IPS-NIHi7 (cell line): ENCODE measurements at regions not wholly inside any gene's neighbourhood (a gene's known extent, or its start where the extent isn't known, plus 50 kb on each side); places are given as distances from the start of the nearest gene placed in this dataset.
A peak's percentile ranks its signal among the peaks of the same experiment; 100 is the strongest.
"Not testable (repeated sequence)": the region's sequence is repeated elsewhere in the genome, so short reads cannot be mapped to it uniquely, and the experiment has no call there.

Source experiments
- DNase-seq: peaks from one replicate; pipeline ENCODE4 v3.0.0; 2012; ENCODE audit warnings: mixed read lengths; ENCODE audit errors: extremely low spot score

GRCh38 chr11:26839911-26840698, 118.2 kb upstream of the SLC5A12 start:
- no peak for DNase-seq

- no peak for DNase-seq
These were observed 120.1 kb upstream of the SLC5A12 start for GRCh38 chr11:26841818-26842473.

DNA sequence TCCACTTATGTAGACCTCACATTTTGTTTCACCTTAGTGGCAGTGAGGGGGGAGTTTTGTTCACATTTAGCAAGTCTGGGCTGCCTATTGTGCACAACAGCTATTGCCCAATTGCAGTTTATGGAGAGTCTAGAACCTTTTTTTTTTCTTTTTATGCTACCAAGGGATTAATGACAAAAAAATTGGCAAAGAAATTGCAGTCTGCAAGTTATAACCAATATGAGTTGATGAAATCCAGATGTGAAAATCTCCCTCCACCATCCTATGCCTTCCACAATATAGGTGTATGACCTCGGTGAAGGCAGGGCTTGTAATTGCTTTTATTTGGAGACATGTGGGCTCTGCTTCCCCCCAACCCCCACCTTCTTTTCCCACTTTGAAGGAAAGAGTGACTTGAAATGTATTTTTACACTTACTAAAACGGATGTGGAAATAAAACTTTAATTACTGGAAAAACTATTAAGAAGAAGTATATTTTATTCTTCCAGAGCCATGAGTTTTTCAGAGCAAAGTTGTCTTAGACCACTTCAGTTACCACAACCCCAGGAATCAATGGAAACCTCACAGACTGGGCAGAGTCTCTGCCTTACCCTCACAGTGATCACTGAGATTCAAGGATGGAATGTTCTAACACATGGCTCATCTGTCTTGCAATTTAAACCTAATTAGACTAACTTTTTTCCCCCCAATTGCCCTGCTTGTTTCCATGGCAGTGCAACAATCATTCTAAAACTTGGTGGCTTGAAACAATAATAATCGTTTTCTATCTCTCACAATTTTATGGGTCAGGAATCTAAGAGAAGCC, 120.8 kb upstream of the SLC5A12 start:
- DNase-seq, result no peak

DNA sequence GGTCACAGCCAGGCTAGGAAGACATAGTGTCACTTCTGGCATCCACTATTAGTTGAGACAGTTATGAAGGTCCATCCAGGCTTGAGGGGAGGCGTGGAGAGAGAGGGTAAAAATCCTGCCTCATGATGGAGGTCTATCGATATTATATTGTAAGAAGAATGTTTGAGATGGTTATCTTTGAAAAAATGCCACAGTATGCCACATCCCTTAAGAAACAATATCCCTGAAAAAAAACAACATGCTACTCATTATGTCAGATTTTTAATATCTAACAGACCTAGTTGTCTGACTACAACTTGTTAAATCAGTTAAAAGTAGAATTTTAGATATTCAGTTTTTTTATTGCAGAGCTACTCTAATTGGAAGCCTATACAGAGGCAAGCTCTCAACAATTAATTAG, 121.7 kb upstream of the SLC5A12 start:
- no peak for DNase-seq

GRCh38 chr11:26844963-26845362, 123.1 kb upstream of the SLC5A12 start:
- DNase-seq, result no peak

DNA sequence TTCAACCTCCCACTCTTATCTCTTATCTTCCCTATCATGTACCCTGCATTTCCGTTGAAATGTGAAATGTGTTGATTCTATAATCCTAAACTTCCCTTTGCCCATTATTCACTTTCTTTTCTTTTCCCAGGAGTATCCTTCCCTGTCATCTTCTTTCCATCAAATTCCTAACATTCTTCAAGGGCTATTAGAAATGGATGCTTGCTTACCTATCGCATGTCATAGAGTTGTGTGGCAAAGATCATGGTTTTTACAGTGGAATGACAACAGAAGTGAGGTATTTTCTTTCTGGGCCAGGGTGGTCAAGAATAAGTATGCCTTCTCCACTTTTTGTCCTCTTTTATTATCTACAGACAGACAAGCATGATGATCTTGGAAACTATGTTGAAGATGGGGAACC, 124.4 kb upstream of the SLC5A12 start:
- no peak for DNase-seq

GRCh38 chr11:26847459-26847858, 125.6 kb upstream of the SLC5A12 start:
- no peak for DNase-seq

- no peak for DNase-seq
These were observed 126.1 kb upstream of the SLC5A12 start for GRCh38 chr11:26847977-26848376.

- no peak for DNase-seq
These were observed 127.2 kb upstream of the SLC5A12 start for GRCh38 chr11:26849036-26849435.

- no peak for DNase-seq
These were observed 129.4 kb upstream of the SLC5A12 start for GRCh38 chr11:26851291-26851690.

GRCh38 chr11:26851696-26852095, 129.8 kb upstream of the SLC5A12 start:
- no peak for DNase-seq

DNA sequence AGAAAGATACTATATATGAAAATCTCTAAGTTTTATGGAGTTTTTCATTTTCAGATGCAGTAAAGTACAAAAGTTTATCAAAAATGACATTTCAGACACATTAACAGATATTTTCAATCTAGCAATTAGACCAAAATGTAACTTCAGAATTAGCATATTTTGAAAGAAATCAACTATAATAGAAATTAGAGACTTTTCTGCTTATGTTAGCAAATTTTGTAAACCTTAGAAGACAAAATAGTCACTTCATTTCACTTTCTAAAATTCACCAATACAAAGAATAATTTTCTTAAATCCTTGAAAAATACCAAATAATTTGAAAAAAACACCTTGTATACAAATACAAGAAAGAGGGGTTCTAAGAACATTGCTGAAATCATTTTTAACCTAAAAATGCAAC, 135.8 kb upstream of the FIBIN start:
- DNase-seq, result no peak

DNA sequence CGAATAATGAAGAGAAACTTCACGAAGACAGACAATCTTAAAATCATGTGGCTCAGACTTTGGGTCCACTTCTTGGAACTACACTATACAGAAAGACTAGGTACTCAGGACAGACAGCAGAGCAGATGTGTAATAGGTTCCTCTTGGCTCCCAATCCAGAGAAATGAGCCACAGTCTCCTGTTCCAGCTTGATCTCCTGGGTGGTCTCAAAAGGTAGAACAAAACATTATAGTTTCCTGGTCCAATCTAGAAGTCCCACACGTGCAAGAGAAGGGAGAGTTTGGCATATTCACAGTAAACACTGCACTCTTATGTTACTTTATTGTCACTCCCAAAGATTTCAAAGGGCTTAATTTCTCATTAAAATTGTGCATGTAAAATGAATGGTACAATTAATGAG, 134.5 kb upstream of the FIBIN start:
- DNase-seq, result no peak

DNA sequence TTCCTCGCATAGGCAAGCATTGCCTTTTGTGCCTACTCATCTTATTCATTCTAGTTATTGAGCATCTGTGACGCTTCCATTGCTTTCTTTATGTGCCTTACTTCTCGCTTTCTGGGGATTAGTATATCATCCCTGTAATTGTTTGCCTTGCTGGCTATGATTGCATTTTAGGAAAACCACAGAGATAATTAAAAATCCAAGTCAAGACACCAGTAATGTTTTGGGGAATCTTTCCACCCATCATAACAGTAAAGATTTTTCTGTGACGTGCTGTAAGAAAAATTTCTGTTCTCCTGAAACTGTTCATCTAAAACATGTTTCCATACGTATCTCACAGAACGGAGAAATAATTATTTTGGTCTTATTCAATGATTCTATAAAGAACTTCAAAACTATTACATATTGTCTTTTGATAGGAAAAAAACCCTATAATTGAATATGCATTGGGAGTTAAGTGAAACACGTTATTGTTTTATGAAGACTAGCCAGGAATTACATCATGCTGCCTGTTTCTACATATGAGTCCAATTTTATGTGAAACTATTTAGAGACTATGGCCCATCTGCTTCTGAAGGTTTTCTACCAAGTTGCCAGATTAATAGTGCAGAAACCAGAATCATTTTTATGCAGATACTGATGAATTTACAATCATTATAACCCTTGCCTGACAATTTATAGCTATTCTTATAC, 133.7 kb upstream of the FIBIN start:
- no peak for DNase-seq

DNA sequence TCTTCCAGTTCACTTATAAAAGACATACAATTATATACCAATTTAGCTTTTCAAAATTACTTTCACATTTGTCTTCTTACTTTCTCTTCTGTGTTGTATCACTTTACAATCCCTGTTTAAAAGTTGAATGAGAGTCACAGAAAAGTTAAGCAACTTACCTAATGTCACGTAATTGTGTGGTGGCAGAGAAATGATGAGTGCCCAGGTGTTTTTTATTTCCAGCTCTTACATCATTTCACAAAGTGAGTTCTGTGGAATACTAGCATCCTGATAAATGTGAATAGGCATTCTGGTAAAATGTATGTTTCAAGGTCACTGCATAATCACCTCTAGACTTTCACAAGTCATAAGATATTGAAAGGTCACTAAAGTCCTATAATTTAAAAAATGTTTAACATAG, 133.0 kb upstream of the FIBIN start:
- no peak for DNase-seq

GRCh38 chr11:26862801-26863200, 131.1 kb upstream of the FIBIN start:
- DNase-seq, result no peak

GRCh38 chr11:26865703-26866102, 128.2 kb upstream of the FIBIN start:
- no peak for DNase-seq

GRCh38 chr11:26867286-26867685, 126.6 kb upstream of the FIBIN start:
- DNase-seq, result no peak

DNA sequence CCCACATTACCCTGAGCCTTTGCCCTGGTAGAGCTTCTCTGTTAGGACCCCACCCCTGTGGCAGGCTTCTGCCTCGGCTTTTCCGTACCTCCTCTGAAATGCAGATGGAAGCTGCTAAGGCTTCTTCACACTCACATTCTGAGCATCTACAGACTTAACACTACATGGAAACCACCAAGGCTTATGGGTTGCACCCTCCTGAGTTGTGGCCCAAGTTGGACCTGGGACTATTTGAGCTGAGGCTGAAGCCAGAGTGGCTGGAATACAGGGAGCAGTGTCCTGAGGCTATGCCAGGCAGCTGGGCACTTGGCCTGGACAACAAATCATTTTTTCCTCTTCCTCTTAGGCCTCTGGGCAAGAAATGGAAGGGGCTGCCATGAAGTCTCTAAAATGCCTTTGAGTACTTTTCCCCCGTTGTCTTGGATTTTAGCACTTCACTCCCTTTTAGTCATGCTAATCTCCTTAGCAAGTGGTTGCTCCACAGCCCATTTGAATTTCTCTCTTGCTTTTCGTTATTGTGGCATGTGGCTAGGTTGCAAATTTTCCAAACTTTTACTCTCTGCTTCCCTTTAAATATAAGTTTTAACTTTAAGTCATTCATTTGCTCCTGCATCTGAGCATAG, 114.8 kb upstream of the FIBIN start:
- DNase-seq, result peak; percentile 16

GRCh38 chr11:26882363-26882880, 111.5 kb upstream of the FIBIN start:
- not testable (repeated sequence) for DNase-seq

DNA sequence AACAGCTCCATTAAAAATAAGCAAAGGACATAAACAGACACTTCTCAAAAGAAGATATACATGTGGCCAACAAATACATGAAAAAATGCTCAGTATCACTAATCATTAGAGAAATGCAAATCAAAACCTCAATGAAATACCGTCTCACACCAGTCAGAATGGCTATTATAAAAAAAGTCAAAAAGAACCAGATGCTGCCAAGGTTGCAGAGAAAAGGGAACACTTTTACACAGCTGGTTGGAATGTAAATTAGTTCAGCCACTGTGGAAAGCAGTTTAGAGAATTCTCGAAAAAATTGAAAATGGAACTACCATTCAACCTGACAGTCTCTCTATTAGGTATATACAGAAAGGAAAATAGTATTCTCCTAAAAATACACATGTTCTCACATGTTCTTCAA, 102.4 kb upstream of the FIBIN start:
- DNase-seq, result no peak
